Progenitor cell of endocrine pancreas (in vitro differentiated cells): ENCODE measurements at regions not wholly inside any gene's neighbourhood (a gene's known extent, or its start where the extent isn't known, plus 50 kb on each side); places are given as distances from the start of the nearest gene placed in this dataset.

Source experiments
- DNase-seq: peaks from one replicate; pipeline ENCODE4 v3.0.0; 2021; ENCODE audit warnings: low spot score; ENCODE audit not compliant: unreplicated experiment
- H3K27ac Mint-ChIP-seq: 2 replicates; pipeline ENCODE4 v1.8.0; 2021; ENCODE audit warnings: mild to moderate bottlenecking, moderate library complexity, mixed read lengths
- H3K27me3 Mint-ChIP-seq: 2 replicates; pipeline ENCODE4 v1.8.0; 2021; ENCODE audit warnings: mixed read lengths
- H3K36me3 Mint-ChIP-seq: 2 replicates; pipeline ENCODE4 v1.8.0; 2022; ENCODE audit warnings: mixed read lengths; ENCODE audit not compliant: insufficient read depth
- H3K4me1 Mint-ChIP-seq: 2 replicates; pipeline ENCODE4 v1.8.0; 2021; ENCODE audit warnings: low read depth, mixed read lengths
- H3K4me3 Mint-ChIP-seq: 2 replicates; pipeline ENCODE4 v1.8.0; 2021; ENCODE audit warnings: low read depth, mild to moderate bottlenecking, moderate library complexity, mixed read lengths
- H3K9me3 Mint-ChIP-seq: 2 replicates; pipeline ENCODE4 v1.8.0; 2021; ENCODE audit warnings: low read depth, mixed read lengths
- CTCF ChIP-seq: fragments of 200-600 bp; sonication (generic); IDR thresholded peaks from one replicate; pipeline ENCODE4 v1.5.0; 2021; ENCODE audit warnings: antibody characterized with exemption, mild to moderate bottlenecking; ENCODE audit not compliant: unreplicated experiment

GRCh38 chr6:112503091-112503596 is 156.0 kb downstream of the RFPL4B start:
- Mint-ChIP-seq H3K9me3 (peaks cover 13% of the 10 kb centered on the region), H3K4me1 (peaks cover 33% of the 10 kb centered on the region), H3K27ac (peak overlapping the region; percentile 97), H3K27me3 (no peaks in the 10 kb centered on the region), H3K4me3 (no peak overlapping the region), H3K36me3 (no peaks in the 10 kb centered on the region)
- no peak for DNase-seq
- TF ChIP-seq CTCF, result no peak

GRCh38 chr6:112504621-112505020 is 157.5 kb downstream of the RFPL4B start:
- TF ChIP-seq CTCF, result no peak
- peaks cover 16% of the 10 kb centered on the region for H3K9me3 Mint-ChIP-seq
- no peaks in the 10 kb centered on the region for H3K27me3 Mint-ChIP-seq
- peak overlapping the region; percentile 11 for H3K27ac Mint-ChIP-seq
- H3K4me1 Mint-ChIP-seq, result peaks cover 29% of the 10 kb centered on the region
- H3K4me3 Mint-ChIP-seq, result peak overlapping the region; percentile 11
- peaks cover 6% of the 10 kb centered on the region for H3K36me3 Mint-ChIP-seq
- no peak for DNase-seq

- H3K9me3 Mint-ChIP-seq, result peaks cover 15% of the 10 kb centered on the region
- no peak overlapping the region for H3K27ac Mint-ChIP-seq
- H3K27me3 Mint-ChIP-seq, result no peaks in the 10 kb centered on the region
- DNase-seq, result no peak
- H3K36me3 Mint-ChIP-seq, result peaks cover 8% of the 10 kb centered on the region
- no peak for TF ChIP-seq CTCF
- no peak overlapping the region for H3K4me3 Mint-ChIP-seq
- peaks cover 9% of the 10 kb centered on the region for H3K4me1 Mint-ChIP-seq
These were observed 164.3 kb downstream of the RFPL4B start for GRCh38 chr6:112511441-112511840.

GRCh38 chr6:112513175-112513574 is 166.0 kb downstream of the RFPL4B start:
- Mint-ChIP-seq H3K4me3 (no peak overlapping the region), H3K27ac (no peak overlapping the region), H3K4me1 (peaks cover 7% of the 10 kb centered on the region)

GRCh38 chr6:112522587-112522986 is 175.5 kb downstream of the RFPL4B start:
- H3K36me3 Mint-ChIP-seq, result no peaks in the 10 kb centered on the region
- no peak for DNase-seq
- H3K4me3 Mint-ChIP-seq, result no peak overlapping the region
- no peaks in the 10 kb centered on the region for H3K9me3 Mint-ChIP-seq
- H3K27ac Mint-ChIP-seq, result no peak overlapping the region
- TF ChIP-seq CTCF, result no peak
- no peaks in the 10 kb centered on the region for H3K27me3 Mint-ChIP-seq
- no peaks in the 10 kb centered on the region for H3K4me1 Mint-ChIP-seq

More at GRCh38 chr6:112513175-112513574, 166.0 kb downstream of the RFPL4B start:
- no peaks in the 10 kb centered on the region for H3K27me3 Mint-ChIP-seq
- TF ChIP-seq CTCF, result no peak
- peaks cover 10% of the 10 kb centered on the region for H3K9me3 Mint-ChIP-seq
- DNase-seq, result no peak
- peaks cover 8% of the 10 kb centered on the region for H3K36me3 Mint-ChIP-seq
